BLaER1 (cell line): ENCODE measurements at regions not wholly inside any gene's neighbourhood (a gene's known extent, or its start where the extent isn't known, plus 50 kb on each side); places are given as distances from the start of the nearest gene placed in this dataset.
A peak's percentile ranks its signal among the peaks of the same experiment; 100 is the strongest.

ENCODE experiments used
- H3K27ac ChIP-seq: shearing (Covaris generic); formaldehyde crosslinking; 2 replicates; pipeline ENCODE4 v1.8.1; 2022
- H3K27me3 ChIP-seq: shearing (Covaris generic); formaldehyde crosslinking; 2 replicates; pipeline ENCODE4 v1.8.1; 2022
- H3K36me3 ChIP-seq: shearing (Covaris generic); formaldehyde crosslinking; 2 replicates; pipeline ENCODE4 v1.8.1; 2022
- H3K4me1 ChIP-seq: shearing (Covaris generic); formaldehyde crosslinking; 2 replicates; pipeline ENCODE4 v1.8.1; 2022
- H3K4me2 ChIP-seq: shearing (Covaris generic); formaldehyde crosslinking; 2 replicates; pipeline ENCODE4 v1.8.1; 2022
- H3K4me3 ChIP-seq: shearing (Covaris generic); formaldehyde crosslinking; 2 replicates; pipeline ENCODE4 v1.8.1; 2022
- H3K9ac ChIP-seq: shearing (Covaris generic); formaldehyde crosslinking; 2 replicates; pipeline ENCODE4 v1.8.1; 2022
- H3K9me3 ChIP-seq: shearing (Covaris generic); formaldehyde crosslinking; 2 replicates; pipeline ENCODE4 v1.8.1; 2022
- H4K20me1 ChIP-seq: shearing (Covaris generic); formaldehyde crosslinking; 2 replicates; pipeline ENCODE4 v1.8.1; 2022
- Cebpa-rat ChIP-seq: shearing (Covaris generic); IDR thresholded peaks from 2 replicates; pipeline ENCODE4 v1.8.1; 2022

GRCh38 chr14:89681086-89682018 lies 264.3 kb upstream of the FOXN3 start:
- H3K4me1 ChIP-seq, result peaks cover 34% of the 10 kb centered on the region
- no peaks in the 10 kb centered on the region for H3K27me3 ChIP-seq
- peak; percentile 50; the same call in 1 of the 2 replicates for TF ChIP-seq Cebpa-rat
- H3K4me3 ChIP-seq, result peak overlapping the region; percentile 43
- H3K36me3 ChIP-seq, result no peaks in the 10 kb centered on the region
- H3K9me3 ChIP-seq, result peaks cover 54% of the 10 kb centered on the region
- H3K4me2 ChIP-seq, result peak overlapping the region; percentile 65
- peak overlapping the region; percentile 52; the same call in 1 of the 2 replicates for H3K9ac ChIP-seq
- H3K27ac ChIP-seq, result peak overlapping the region; percentile 79
- no peaks in the 10 kb centered on the region for H4K20me1 ChIP-seq

GRCh38 chr14:89680156-89680555 lies 263.1 kb upstream of the FOXN3 start:
- no peak overlapping the region for H3K9ac ChIP-seq
- no peaks in the 10 kb centered on the region for H3K27me3 ChIP-seq
- peaks cover 49% of the 10 kb centered on the region for H3K9me3 ChIP-seq
- no peak overlapping the region for H3K4me3 ChIP-seq
- H3K4me1 ChIP-seq, result peaks cover 34% of the 10 kb centered on the region
- no peaks in the 10 kb centered on the region for H4K20me1 ChIP-seq
- peak overlapping the region; percentile 65 for H3K4me2 ChIP-seq
- peak overlapping the region; percentile 79; the same call in 1 of the 2 replicates for H3K27ac ChIP-seq
- no peaks in the 10 kb centered on the region for H3K36me3 ChIP-seq
- TF ChIP-seq Cebpa-rat, result no peak

DNA sequence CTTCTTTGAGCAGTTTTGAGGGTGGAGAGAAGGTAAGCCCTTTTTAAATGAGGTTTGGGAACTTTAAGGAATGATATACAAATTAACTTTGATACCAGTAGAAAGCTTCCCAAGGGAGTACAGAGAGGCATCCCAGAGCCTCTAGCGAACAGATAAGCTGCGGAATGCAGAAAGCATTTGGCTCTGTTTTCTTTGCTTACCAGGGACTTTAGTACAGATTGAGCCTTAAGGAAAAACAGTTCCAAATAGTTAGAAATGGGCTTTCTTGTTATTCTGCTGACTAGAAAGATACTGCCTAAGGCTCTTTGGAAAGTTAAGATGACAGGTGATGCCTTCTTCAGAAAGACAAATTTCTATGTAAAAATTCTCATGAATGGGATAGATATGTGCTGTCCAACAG lies 261.7 kb upstream of the FOXN3 start:
- Histone ChIP-seq H3K36me3 (no peaks in the 10 kb centered on the region), H3K27me3 (no peaks in the 10 kb centered on the region), H3K4me3 (no peak overlapping the region), H3K4me2 (no peak overlapping the region), H3K9ac (no peak overlapping the region), H4K20me1 (no peaks in the 10 kb centered on the region), H3K4me1 (peaks cover 34% of the 10 kb centered on the region), H3K9me3 (peaks cover 35% of the 10 kb centered on the region), H3K27ac (no peak overlapping the region)
- no peak for TF ChIP-seq Cebpa-rat

GRCh38 chr14:89675590-89675989 lies 258.6 kb upstream of the FOXN3 start:
- Histone ChIP-seq H4K20me1 (no peaks in the 10 kb centered on the region), H3K9ac (no peak overlapping the region), H3K4me3 (no peak overlapping the region), H3K4me2 (no peak overlapping the region), H3K36me3 (no peaks in the 10 kb centered on the region), H3K9me3 (peaks cover 37% of the 10 kb centered on the region), H3K4me1 (peaks cover 10% of the 10 kb centered on the region), H3K27me3 (no peaks in the 10 kb centered on the region), H3K27ac (no peak overlapping the region)
- TF ChIP-seq Cebpa-rat, result no peak

DNA sequence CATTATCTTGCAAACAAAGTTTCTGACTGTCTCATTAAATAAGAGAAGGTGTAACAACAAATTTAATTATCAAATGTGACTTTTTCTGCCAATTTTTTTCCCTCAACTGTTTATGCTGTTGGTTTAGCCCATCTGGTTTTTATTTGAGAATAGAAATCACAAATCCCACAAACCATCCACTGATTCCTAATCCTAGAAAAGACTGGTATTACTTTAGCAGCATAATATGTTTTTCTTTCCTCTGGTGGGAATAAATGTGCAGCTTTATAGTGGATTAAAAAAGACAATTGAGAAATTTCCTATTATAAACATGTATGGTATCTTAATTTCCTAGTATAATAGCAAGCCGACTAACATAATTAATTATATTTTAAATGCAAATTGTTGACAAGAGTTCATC lies 257.9 kb upstream of the FOXN3 start:
- H3K9ac ChIP-seq, result no peak overlapping the region
- no peak overlapping the region for H3K4me2 ChIP-seq
- no peak overlapping the region for H3K4me3 ChIP-seq
- H3K9me3 ChIP-seq, result peaks cover 44% of the 10 kb centered on the region
- H3K27ac ChIP-seq, result no peak overlapping the region
- TF ChIP-seq Cebpa-rat, result no peak
- H3K4me1 ChIP-seq, result peaks cover 4% of the 10 kb centered on the region
- no peaks in the 10 kb centered on the region for H3K36me3 ChIP-seq
- no peaks in the 10 kb centered on the region for H3K27me3 ChIP-seq
- H4K20me1 ChIP-seq, result no peaks in the 10 kb centered on the region

GRCh38 chr14:89674240-89674639 lies 257.2 kb upstream of the FOXN3 start:
- Histone ChIP-seq H3K9ac (no peak overlapping the region), H3K27me3 (no peaks in the 10 kb centered on the region), H3K4me3 (no peak overlapping the region), H3K4me1 (peaks cover 8% of the 10 kb centered on the region), H3K4me2 (no peak overlapping the region), H3K36me3 (no peaks in the 10 kb centered on the region), H3K9me3 (peaks cover 45% of the 10 kb centered on the region), H3K27ac (no peak overlapping the region), H4K20me1 (no peaks in the 10 kb centered on the region)
- no peak for TF ChIP-seq Cebpa-rat

DNA sequence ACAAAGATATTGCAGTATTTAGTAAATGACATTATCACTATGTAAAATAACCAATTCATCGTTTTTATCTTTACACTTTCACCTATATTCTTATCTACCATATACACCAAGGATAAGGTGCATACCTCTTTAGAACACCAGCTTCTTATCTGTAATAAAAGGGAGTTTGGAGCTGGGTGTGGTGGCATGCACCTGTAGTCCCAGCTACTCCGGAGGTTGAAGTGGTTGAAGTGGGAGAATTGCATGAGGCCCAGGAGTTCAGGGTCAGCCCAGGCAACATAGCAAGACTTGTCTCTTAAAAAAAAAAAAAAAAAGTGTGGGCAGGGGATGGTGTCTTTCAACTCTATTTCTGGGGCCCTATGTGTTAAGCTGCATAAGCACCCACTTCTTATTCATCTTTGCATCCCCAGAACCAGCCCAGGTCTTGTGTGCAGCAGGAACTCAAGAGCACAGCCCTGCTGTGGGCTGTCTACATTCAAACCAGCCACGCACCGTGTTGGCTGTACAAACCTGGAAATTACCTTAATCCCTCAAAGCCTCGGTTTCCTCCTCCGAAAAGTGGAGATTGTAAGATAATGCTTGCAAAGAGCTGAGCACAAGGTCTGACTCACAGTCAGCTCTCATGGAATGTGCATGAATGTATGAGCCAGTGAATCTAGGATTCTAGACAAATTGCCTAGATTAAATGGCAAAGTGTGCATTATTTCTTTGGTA lies 256.6 kb upstream of the FOXN3 start:
- Histone ChIP-seq H4K20me1 (no peaks in the 10 kb centered on the region), H3K4me2 (no peak overlapping the region), H3K4me1 (peaks cover 14% of the 10 kb centered on the region), H3K4me3 (no peak overlapping the region), H3K27me3 (no peaks in the 10 kb centered on the region), H3K36me3 (no peaks in the 10 kb centered on the region), H3K9me3 (peaks cover 45% of the 10 kb centered on the region), H3K9ac (no peak overlapping the region), H3K27ac (no peak overlapping the region)
- no peak for TF ChIP-seq Cebpa-rat

- Histone ChIP-seq H3K27me3 (no peaks in the 10 kb centered on the region), H3K4me2 (no peak overlapping the region), H3K4me1 (peaks cover 15% of the 10 kb centered on the region), H3K9ac (no peak overlapping the region), H3K36me3 (no peaks in the 10 kb centered on the region), H3K27ac (no peak overlapping the region), H3K9me3 (peaks cover 43% of the 10 kb centered on the region), H4K20me1 (no peaks in the 10 kb centered on the region), H3K4me3 (no peak overlapping the region)
- no peak for TF ChIP-seq Cebpa-rat
These were observed 255.8 kb upstream of the FOXN3 start for GRCh38 chr14:89672636-89673511.

GRCh38 chr14:89669193-89669592 lies 252.2 kb upstream of the FOXN3 start:
- no peaks in the 10 kb centered on the region for H3K36me3 ChIP-seq
- no peaks in the 10 kb centered on the region for H4K20me1 ChIP-seq
- no peaks in the 10 kb centered on the region for H3K27me3 ChIP-seq
- no peak overlapping the region for H3K9ac ChIP-seq
- no peak for TF ChIP-seq Cebpa-rat
- H3K9me3 ChIP-seq, result peaks cover 54% of the 10 kb centered on the region
- no peak overlapping the region for H3K4me3 ChIP-seq
- H3K27ac ChIP-seq, result 0 out of 2 replicates have a peak overlapping the region, but pooled peaks have one; percentile 10
- peak overlapping the region; percentile 46 for H3K4me2 ChIP-seq
- peaks cover 15% of the 10 kb centered on the region for H3K4me1 ChIP-seq
